ENCODE measurements at regions not wholly inside any gene's neighbourhood (a gene's known extent, or its start where the extent isn't known, plus 50 kb on each side); places are given as distances from the start of the nearest gene placed in this dataset.

DNA sequence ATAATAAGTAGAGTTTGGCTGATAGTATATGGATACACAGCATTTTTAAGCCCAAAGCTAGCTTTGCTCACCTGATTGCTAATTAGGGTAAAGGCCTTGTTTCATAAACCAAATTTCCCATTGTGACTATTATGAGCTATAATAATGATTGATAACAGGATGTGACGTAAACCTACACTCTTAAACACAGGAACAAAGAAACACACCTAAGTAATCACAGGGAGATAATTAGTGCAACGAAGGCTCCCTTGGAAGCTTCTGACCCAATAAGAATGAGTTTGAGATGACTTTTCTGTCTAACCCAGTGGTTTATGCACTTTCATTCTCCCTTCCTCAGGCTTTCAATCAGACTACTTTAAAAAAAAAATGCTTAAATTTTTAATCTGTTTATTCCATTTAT is 683.2 kb downstream of the SATB2 start:
- H3K4me3 ChIP-seq, result no peak overlapping the region
- H3K27me3 ChIP-seq, result no peaks in the 10 kb centered on the region
- no peaks in the 10 kb centered on the region for H4K20me1 ChIP-seq
- H3K36me3 ChIP-seq, result no peaks in the 10 kb centered on the region
- no peak overlapping the region for H3K4me2 ChIP-seq
- no peaks in the 10 kb centered on the region for H3K9me3 ChIP-seq (replicated peaks in 1 of 11)
- no peak overlapping the region for H3K9ac ChIP-seq
- no peak overlapping the region for H3K27ac ChIP-seq
- TF ChIP-seq Cebpa-rat (IDR thresholded peaks at IDR 0.05), result no peak
- no peaks in the 10 kb centered on the region for H3K4me1 ChIP-seq

GRCh38 chr2:198767694-198768093 is 690.0 kb downstream of the SATB2 start:
- no peaks in the 10 kb centered on the region for H4K20me1 ChIP-seq
- H3K36me3 ChIP-seq, result no peaks in the 10 kb centered on the region

DNA sequence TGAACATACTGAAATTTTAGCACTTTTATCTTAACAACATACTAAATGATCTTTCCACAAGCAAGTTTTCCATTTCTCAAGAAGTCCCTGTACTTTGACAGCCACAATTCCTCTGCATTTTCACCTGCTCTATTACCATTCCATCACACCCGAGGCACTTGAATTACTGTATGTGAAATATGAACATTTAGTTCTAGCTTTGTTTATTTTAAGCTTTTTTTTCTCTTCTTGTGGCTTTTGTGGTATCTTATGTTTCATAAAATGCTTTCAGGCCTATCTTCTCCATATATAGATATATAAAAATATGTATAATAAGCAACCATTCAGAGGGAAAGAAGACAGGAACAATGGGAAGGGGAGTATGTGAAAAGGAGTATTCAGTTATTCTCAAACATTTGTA is 693.9 kb downstream of the SATB2 start:
- Histone ChIP-seq H3K4me1 (peaks cover 0 to 6% (median 0%) of the 10 kb centered on the region in 10 experiments; a peak in 3 of 20 replicates), H3K4me3 (no peak overlapping the region), H3K27ac (no peak overlapping the region), H3K27me3 (no peaks in the 10 kb centered on the region), H3K36me3 (no peaks in the 10 kb centered on the region), H3K9ac (no peak overlapping the region), H3K4me2 (no peak overlapping the region; a peak in 1 of 22 replicates), H3K9me3 (replicated peaks in 1 of 11) (no peaks in the 10 kb centered on the region), H4K20me1 (no peaks in the 10 kb centered on the region)
- TF ChIP-seq Cebpa-rat (IDR thresholded peaks at IDR 0.05), result no peak

More at GRCh38 chr2:198767694-198768093, 690.0 kb downstream of the SATB2 start:
- Histone ChIP-seq H3K27me3 (no peaks in the 10 kb centered on the region), H3K4me1 (peaks cover 0 to 6% (median 0%) of the 10 kb centered on the region in 10 experiments; a peak in 3 of 20 replicates), H3K9ac (no peak overlapping the region), H3K9me3 (replicated peaks in 1 of 11) (no peaks in the 10 kb centered on the region), H3K4me2 (no peak overlapping the region), H3K27ac (no peak overlapping the region), H3K4me3 (no peak overlapping the region)
- TF ChIP-seq Cebpa-rat (IDR thresholded peaks at IDR 0.05), result no peak

- Histone ChIP-seq H3K27me3 (no peaks in the 10 kb centered on the region), H4K20me1 (no peaks in the 10 kb centered on the region), H3K36me3 (no peaks in the 10 kb centered on the region), H3K4me1 (peaks cover 0 to 6% (median 0%) of the 10 kb centered on the region in 10 experiments; a peak in 3 of 20 replicates), H3K27ac (no peak overlapping the region), H3K9ac (no peak overlapping the region), H3K4me3 (no peak overlapping the region), H3K4me2 (no peak overlapping the region), H3K9me3 (replicated peaks in 1 of 11) (no peaks in the 10 kb centered on the region)
- TF ChIP-seq Cebpa-rat (IDR thresholded peaks at IDR 0.05), result no peak
Measured at GRCh38 chr2:198762441-198762840, 695.3 kb downstream of the SATB2 start.

GRCh38 chr2:198757069-198757468 is 700.7 kb downstream of the SATB2 start:
- no peak overlapping the region for H3K4me3 ChIP-seq

GRCh38 chr2:198756166-198756565 is 701.6 kb downstream of the SATB2 start:
- Histone ChIP-seq H3K4me3 (no peak overlapping the region), H3K27me3 (no peaks in the 10 kb centered on the region), H3K9me3 (replicated peaks in 1 of 11) (no peaks in the 10 kb centered on the region), H3K4me2 (no peak overlapping the region), H3K36me3 (no peaks in the 10 kb centered on the region), H4K20me1 (no peaks in the 10 kb centered on the region), H3K27ac (no peak overlapping the region), H3K9ac (no peak overlapping the region), H3K4me1 (no peaks in the 10 kb centered on the region)
- no peak for TF ChIP-seq Cebpa-rat (IDR thresholded peaks at IDR 0.05)

More at GRCh38 chr2:198757069-198757468, 700.7 kb downstream of the SATB2 start:
- H3K36me3 ChIP-seq, result no peaks in the 10 kb centered on the region
- H3K9me3 ChIP-seq (replicated peaks in 1 of 11), result no peaks in the 10 kb centered on the region
- H3K4me1 ChIP-seq, result no peaks in the 10 kb centered on the region
- H3K4me2 ChIP-seq, result no peak overlapping the region
- no peaks in the 10 kb centered on the region for H3K27me3 ChIP-seq
- H3K9ac ChIP-seq, result no peak overlapping the region
- H4K20me1 ChIP-seq, result no peaks in the 10 kb centered on the region
- no peak for TF ChIP-seq Cebpa-rat (IDR thresholded peaks at IDR 0.05)
- H3K27ac ChIP-seq, result no peak overlapping the region

- H4K20me1 ChIP-seq, result no peaks in the 10 kb centered on the region
- H3K4me3 ChIP-seq, result no peak overlapping the region
- H3K4me1 ChIP-seq, result no peaks in the 10 kb centered on the region
- H3K27ac ChIP-seq, result no peak overlapping the region
- no peak overlapping the region for H3K9ac ChIP-seq
- H3K9me3 ChIP-seq (replicated peaks in 1 of 11), result no peaks in the 10 kb centered on the region
- H3K36me3 ChIP-seq, result no peaks in the 10 kb centered on the region
- no peaks in the 10 kb centered on the region for H3K27me3 ChIP-seq
- no peak overlapping the region for H3K4me2 ChIP-seq
- no peak for TF ChIP-seq Cebpa-rat (IDR thresholded peaks at IDR 0.05)
Measured at GRCh38 chr2:198753101-198753500, 704.6 kb downstream of the SATB2 start.

- H4K20me1 ChIP-seq, result no peaks in the 10 kb centered on the region
- TF ChIP-seq Cebpa-rat (IDR thresholded peaks at IDR 0.05), result no peak
- H3K9me3 ChIP-seq (replicated peaks in 1 of 11), result no peaks in the 10 kb centered on the region
- H3K4me2 ChIP-seq, result no peak overlapping the region
- H3K4me1 ChIP-seq, result no peaks in the 10 kb centered on the region
- H3K9ac ChIP-seq, result no peak overlapping the region
- H3K27me3 ChIP-seq, result no peaks in the 10 kb centered on the region
- H3K27ac ChIP-seq, result no peak overlapping the region
- H3K4me3 ChIP-seq, result no peak overlapping the region
- no peaks in the 10 kb centered on the region for H3K36me3 ChIP-seq
Measured at GRCh38 chr2:198749364-198749763, 708.4 kb downstream of the SATB2 start.

DNA sequence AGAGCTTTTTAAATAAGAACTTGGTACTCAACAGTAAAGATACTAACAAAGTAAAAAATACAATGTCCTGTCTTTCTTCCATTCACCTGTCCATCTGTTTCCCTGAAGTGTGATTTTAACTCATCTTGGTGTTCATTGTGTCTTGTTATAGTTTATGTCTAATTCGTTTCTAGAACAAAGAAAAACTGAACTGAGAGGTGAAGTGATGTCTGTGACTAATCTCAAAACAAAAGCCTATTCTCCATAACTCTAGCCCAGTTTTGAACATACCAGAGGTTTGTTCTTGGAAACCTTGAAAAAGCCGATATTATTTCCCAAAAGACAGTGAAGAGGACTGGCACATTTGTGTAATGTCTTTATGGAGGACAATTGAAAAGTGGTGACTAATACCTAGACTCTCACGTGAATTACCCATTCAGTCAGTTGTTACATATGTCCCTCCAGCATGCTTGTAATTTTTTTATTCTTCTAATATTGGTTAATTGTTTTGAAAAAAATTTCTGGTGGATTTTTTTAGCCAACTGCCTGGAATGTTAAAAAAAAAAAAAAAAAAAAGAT is 725.8 kb downstream of the SATB2 start:
- Histone ChIP-seq H3K36me3 (no peaks in the 10 kb centered on the region), H3K4me2 (no peak overlapping the region), H4K20me1 (no peaks in the 10 kb centered on the region), H3K9ac (no peak overlapping the region), H3K4me1 (no peaks in the 10 kb centered on the region), H3K9me3 (replicated peaks in 1 of 11) (no peaks in the 10 kb centered on the region), H3K27me3 (no peaks in the 10 kb centered on the region), H3K27ac (no peak overlapping the region), H3K4me3 (no peak overlapping the region)
- TF ChIP-seq Cebpa-rat (IDR thresholded peaks at IDR 0.05), result no peak

DNA sequence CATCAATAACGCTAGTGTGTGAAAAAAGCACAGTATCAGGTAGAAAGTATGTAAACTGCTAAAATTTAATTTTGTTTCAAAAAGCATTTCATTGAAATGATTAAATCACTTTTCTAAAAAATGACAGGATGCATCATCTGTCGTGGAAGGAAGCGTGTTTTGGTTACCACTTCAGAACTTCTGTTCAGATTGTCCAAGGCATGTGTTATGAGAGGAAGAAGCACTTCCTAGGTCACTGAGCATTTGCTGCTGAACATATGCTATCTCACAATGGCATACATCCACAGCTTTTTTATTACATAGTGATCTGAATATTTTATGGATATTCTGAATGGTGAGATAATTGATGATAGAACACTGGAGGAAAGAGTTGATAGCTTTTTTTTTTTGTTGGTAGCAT is 737.5 kb downstream of the SATB2 start:
- Histone ChIP-seq H3K27me3 (no peaks in the 10 kb centered on the region), H3K4me2 (no peak overlapping the region), H3K4me1 (no peaks in the 10 kb centered on the region), H3K9ac (no peak overlapping the region), H4K20me1 (no peaks in the 10 kb centered on the region), H3K4me3 (no peak overlapping the region), H3K36me3 (no peaks in the 10 kb centered on the region), H3K9me3 (replicated peaks in 1 of 11) (no peaks in the 10 kb centered on the region), H3K27ac (no peak overlapping the region)
- no peak for TF ChIP-seq Cebpa-rat (IDR thresholded peaks at IDR 0.05)

Data from BLaER1 treated with 17β-estradiol and CSF1 and Interleukin-3, amounts not matched to agents 10 nM and 100 nM (cell line).